CD4-positive, alpha-beta T cell treated with Interferon alpha-2 for 1 hour (primary cell): ENCODE measurements at regions not wholly inside any gene's neighbourhood (a gene's known extent, or its start where the extent isn't known, plus 50 kb on each side); places are given as distances from the start of the nearest gene placed in this dataset.
"Not testable (repeated sequence)": the region's sequence is repeated elsewhere in the genome, so short reads cannot be mapped to it uniquely, and the experiment has no call there.

ENCODE experiments used
- DNase-seq, 2 donors: peaks; one replicate each; pipeline ENCODE4 v3.0.0-alpha.2; 2020 to 2022

DNA sequence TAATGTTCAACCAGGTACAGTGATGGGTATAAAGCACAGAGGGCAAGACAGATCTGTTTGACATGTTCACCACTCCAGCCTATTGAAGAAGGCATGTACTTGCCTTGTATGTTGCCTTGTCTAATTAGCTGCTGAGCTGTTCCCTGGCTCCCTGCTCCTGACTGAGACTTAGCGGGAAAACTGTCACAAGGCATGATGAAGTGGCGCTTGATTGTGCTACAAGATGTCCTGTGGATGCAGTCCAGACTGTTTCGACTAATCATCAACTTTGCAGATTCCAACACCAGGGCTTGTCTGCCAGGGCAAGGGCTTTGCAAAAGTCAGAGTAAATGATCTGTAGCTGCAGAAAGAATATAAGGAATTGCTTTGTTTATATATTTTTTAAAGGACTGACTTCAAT, 136.2 kb upstream of the NRBF2 start:
- DNase-seq: no peak

GRCh38 chr10:62996516-62996915, 136.6 kb upstream of the NRBF2 start:
- no peak for DNase-seq

DNA sequence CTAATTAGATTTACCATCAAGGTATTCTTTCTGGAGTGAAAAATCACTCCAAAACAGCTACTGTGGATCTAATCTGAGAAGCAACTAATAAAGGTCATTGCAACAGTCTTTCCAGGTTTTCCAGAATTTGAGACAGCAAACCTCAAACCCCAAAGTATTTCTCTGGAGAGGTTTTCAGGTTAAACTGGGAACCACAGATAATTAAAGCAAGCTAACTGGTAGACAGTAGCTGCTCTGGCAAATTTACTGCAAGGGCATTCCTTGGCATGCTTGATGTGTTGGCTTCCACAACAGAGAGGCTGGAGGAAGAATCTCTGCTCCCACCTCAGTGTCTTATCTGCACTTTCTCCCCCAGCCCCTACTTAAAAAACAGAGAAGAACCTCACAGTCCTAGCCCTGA, 140.0 kb upstream of the NRBF2 start:
- no peak for DNase-seq

GRCh38 chr10:62992145-62992721, 140.9 kb upstream of the NRBF2 start:
- DNase-seq: no peak

DNA sequence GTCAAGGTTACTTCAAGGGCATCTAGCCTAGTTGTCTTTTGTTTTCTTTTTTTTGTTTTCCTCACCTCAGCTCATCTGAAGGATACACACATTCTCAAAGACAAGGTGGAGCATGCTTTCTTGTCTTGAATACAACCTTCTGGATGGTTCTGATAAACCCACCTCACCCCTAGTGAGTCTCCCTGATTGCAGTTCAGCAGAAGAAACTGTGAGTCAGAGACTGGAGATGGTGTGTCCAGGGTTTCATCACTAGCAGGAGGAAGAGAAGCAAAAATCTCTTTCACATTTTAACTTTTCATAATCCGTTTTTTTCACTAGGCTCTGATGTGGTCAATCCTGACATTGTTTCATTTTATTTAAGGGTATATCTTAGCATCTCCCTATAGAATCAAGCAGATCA, 143.0 kb upstream of the NRBF2 start:
- no peak for DNase-seq

- DNase-seq: no peak
Observed at GRCh38 chr10:62985807-62986600, 147.1 kb upstream of the NRBF2 start.

GRCh38 chr10:62981096-62981495, 152.0 kb upstream of the NRBF2 start:
- no peak for DNase-seq

GRCh38 chr10:62980687-62981086, 152.4 kb upstream of the NRBF2 start:
- DNase-seq: no peak

DNA sequence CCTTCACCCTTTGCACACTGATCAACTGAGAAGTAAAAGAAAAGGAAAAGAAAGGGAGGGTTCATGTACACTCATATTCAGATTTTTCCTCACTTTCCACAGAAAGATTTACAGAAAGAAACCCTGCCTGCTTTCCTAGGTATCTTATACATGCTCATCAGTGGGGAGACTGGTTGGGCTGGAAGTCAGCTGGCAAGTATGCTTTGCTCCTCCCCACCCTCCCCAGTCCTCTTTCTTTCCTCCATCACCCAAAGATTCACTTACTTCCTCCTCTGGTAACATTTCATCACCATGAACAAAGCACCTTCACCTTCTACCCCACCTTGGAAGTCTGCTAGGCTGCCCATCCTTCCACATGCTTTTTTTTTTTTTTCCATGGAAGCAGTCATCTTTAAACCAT, 153.2 kb upstream of the NRBF2 start:
- no peak for DNase-seq

- no peak for DNase-seq
Observed at GRCh38 chr10:62978482-62978881, 154.6 kb upstream of the NRBF2 start.

DNA sequence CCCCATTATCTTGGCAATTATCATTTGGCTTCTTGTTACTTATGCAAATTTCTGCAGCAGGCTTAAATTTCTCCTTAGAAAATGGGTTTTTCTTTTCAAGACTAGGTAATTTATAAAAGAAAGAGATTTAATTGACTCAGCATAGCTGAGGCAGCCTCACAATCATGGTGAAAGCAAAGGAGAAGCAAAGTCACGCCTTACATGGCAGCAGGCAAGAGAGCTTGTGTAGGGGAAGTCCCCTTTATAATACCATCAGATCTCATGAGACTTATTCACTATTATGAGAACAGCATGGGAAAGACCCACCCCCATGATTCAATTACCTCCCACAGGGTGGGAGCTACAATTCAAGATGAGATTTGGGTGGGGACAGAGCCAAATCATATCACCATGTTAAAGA, 158.3 kb upstream of the NRBF2 start:
- DNase-seq: not testable (repeated sequence)

GRCh38 chr10:62972103-62972502, 155.9 kb upstream of the EGR2 start:
- DNase-seq: no peak

- no peak for DNase-seq
Observed at GRCh38 chr10:62964026-62964425, 147.9 kb upstream of the EGR2 start.

DNA sequence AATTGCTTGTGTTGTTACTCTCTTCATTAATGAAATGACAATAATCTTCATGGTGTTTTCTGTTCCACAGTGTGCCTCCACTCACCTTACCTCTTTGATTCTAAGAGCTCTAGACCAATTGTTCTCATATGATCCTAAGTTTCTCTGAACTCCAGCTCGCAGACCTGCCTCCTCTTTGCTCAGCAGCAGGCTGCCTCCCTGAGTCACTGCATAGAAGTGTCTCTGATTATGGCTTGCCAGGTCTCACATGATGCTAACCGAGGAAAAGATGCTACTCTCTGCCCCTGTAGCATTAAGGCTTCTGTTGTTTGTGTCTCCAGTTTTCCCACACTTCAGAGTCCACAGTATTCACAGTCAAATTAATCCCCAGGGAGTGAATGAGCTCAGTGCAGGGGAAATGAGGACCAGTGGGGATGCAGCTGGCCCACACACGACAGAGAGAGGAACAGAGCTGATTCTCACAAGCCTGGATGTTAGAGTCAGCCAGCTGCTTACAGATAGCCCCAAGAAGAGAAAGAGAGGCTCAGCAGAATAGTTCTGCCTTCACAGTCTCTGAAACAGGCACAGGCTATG, 145.9 kb upstream of the EGR2 start:
- DNase-seq: no peak

DNA sequence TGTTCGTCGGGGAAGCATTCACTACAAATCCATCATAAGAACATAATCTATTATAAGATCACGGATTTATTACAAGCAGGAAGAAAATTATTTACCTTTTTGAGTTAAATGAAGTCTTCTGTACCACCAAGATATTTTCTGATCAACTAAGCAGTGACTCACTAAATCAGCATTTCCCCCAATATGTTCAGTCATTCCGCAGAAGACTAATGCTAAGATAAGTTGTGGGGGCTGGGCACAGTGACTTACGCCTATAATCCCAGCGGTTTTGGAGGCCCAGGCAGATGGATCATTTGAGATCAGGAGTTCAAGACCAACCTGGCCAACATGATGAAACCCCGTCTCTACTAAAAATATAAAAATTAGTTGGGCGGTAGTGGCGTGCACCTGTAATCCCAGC, 144.2 kb upstream of the EGR2 start:
- no peak for DNase-seq

- no peak for DNase-seq
Observed at GRCh38 chr10:62959553-62959952, 143.4 kb upstream of the EGR2 start.

- no peak for DNase-seq
Observed at GRCh38 chr10:62958980-62959379, 142.8 kb upstream of the EGR2 start.

DNA sequence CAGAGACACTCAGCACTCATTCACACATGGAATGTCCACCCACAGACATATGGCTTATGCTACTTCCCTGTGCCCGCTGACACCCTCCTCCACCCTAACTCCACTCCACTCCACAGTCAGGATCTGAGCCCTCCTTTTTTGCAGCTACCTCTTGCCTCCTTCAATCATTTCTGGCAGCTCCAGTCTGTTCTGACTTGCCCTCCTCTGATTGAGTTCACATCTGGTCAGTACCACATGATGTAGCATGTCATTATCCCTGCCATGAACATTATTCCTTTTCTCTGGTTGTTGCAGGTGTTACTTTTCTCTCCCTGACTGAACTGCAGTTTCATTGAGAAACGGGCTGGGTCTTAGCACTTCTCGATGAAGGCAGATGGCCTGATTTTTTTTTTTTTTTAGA, 130.1 kb upstream of the EGR2 start:
- no peak for DNase-seq

GRCh38 chr10:62939698-62940097, 123.5 kb upstream of the EGR2 start:
- no peak for DNase-seq

GRCh38 chr10:62938672-62939071, 122.5 kb upstream of the EGR2 start:
- no peak for DNase-seq

- DNase-seq: no peak
Observed at GRCh38 chr10:62937674-62938073, 121.5 kb upstream of the EGR2 start.

- no peak for DNase-seq
Observed at GRCh38 chr10:62935022-62935421, 118.9 kb upstream of the EGR2 start.

DNA sequence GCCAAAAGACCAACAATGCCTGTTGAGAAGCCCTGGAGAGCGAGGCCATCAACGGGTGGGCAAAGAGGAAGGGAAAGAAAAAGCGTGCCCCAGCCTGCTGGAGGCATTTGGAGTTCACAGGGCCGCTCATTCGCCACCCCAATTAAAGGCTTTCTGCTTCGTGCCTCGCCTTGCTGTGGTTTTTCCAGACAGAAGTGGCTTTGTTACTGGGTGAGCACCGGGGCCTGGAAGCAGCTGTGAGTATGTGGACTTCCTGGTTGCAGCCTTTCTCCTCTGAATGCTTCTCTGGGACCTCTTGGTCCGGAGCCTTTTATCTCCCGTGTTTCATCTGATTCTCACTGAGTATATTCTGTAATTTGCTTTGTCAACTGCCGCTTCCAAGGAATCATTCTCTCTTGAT, 118.1 kb upstream of the EGR2 start:
- no peak for DNase-seq

DNA sequence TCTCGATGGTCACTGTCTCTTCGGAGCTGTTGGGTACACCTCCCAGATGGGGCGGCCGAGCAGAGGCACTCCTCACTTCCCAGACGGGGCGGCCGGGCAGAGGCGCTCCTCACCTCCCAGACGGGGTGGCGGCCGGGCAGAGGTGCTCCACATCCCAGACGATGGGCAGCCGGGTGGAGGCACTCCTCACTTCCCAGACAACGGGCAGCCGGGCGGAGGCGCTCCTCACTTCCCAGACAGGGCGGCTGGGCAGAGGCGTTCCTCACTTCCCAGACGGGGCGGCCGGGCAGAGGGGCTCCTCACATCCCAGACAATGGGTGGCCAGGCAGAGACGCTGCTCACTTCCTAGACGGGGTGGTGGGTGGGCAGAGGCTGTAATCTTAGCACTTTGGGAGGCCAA, 112.6 kb upstream of the EGR2 start:
- DNase-seq: not testable (repeated sequence)

DNA sequence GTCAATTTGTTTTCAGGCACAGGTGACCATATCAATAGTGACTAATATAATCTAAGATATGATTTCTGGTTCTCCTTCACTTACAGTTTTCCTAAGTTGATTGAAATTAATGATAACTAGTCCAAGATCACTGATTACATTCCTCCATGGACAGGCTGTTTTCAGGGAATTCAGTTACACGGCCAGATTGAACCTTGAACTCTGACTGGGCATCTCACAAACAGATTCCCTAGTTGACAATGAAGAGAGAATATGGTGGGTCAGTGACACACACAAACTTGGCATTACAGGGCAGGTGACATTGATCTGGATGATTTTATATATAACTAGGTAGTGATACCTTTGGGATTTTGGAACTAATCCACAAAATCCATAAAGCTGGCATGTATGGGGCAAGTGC, 110.2 kb upstream of the EGR2 start:
- DNase-seq: no peak
